H7 (cell line): ENCODE measurements at regions not wholly inside any gene's neighbourhood (a gene's known extent, or its start where the extent isn't known, plus 50 kb on each side); places are given as distances from the start of the nearest gene placed in this dataset.
"Not testable (repeated sequence)": the region's sequence is repeated elsewhere in the genome, so short reads cannot be mapped to it uniquely, and the experiment has no call there.

Source experiments
- DNase-seq: peaks from one replicate; pipeline ENCODE4 v3.0.0; 2012
- H3K27me3 ChIP-seq: 2 replicates; pipeline ENCODE4 v1.6.0; 2011; ENCODE audit warnings: mild to moderate bottlenecking, low read length; ENCODE audit not compliant: control insufficient read depth, insufficient read depth
- H3K36me3 ChIP-seq: replicated peaks from 2 replicates; pipeline ENCODE4 v1.5.1; 2011; ENCODE audit warnings: low read length; ENCODE audit not compliant: control insufficient read depth, insufficient read depth
- H3K4me3 ChIP-seq: 2 replicates; pipeline ENCODE4 v1.5.1; 2011; ENCODE audit warnings: low read depth, mild to moderate bottlenecking, control low read depth, low read length, moderate library complexity; ENCODE audit not compliant: insufficient read depth

DNA sequence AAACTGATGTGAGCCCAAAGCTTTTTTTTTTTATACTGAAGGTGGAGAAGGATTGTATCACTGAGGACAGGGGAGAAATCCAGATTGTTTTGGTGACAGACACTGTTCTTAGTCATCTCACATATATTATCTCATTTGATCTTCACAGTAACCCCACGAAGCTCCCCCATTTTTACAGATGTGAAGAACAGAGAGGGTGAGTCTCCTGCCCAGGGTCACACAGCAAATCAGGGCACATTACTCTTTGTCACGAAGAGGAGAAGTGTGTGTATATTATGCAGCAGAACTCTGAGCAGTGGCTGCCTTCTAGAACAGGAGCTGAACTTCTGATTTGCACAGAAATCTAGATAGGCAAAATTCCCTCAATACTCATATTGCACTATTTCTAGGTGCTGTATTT is 504.3 kb downstream of the XYLT1 start:
- H3K27me3 ChIP-seq: no peaks in the 10 kb centered on the region
- no peak for DNase-seq
- no peak overlapping the region for H3K4me3 ChIP-seq
- no peaks in the 10 kb centered on the region for H3K36me3 ChIP-seq

DNA sequence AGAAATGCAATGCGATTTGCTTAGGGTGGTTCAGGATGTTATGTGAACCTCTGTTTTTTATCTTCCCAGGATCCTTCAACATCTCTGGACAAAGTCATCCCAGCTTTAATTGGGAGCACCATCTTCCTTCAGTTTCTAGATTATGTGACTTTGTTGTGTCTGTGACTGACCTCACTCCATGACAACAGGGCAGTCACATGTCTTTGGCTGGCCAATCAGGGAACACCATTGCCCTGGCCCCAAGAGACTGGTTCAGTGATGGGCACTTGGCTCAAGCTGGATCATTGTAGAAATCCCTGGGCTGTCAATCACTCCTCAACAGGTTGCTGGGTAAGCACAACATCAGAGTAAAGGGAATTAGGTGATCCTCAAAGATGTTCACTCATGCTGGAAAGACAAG is 499.7 kb downstream of the XYLT1 start:
- Histone ChIP-seq H3K4me3 (no peak overlapping the region), H3K36me3 (no peaks in the 10 kb centered on the region), H3K27me3 (no peaks in the 10 kb centered on the region)
- no peak for DNase-seq

DNA sequence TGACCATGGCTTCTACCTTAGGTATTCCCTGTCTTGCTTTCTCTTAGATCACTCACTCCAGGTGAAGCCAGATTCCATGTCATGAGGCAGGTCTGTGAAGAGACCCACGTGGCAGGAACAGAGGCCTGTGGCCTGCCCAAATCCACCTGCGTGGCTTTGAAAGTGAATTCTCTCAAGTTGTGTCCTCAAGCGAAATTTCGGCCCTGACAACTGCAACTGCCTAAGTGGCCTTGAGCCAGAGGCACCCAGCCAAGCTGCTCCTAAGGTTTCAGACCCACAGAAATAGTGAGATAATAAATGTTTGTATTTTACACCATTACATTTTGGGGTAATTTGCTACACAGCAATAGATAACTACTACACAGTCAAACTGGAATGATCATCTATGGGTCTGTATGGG is 497.9 kb downstream of the XYLT1 start:
- Histone ChIP-seq H3K36me3 (no peaks in the 10 kb centered on the region), H3K4me3 (no peak overlapping the region), H3K27me3 (no peaks in the 10 kb centered on the region)
- no peak for DNase-seq

DNA sequence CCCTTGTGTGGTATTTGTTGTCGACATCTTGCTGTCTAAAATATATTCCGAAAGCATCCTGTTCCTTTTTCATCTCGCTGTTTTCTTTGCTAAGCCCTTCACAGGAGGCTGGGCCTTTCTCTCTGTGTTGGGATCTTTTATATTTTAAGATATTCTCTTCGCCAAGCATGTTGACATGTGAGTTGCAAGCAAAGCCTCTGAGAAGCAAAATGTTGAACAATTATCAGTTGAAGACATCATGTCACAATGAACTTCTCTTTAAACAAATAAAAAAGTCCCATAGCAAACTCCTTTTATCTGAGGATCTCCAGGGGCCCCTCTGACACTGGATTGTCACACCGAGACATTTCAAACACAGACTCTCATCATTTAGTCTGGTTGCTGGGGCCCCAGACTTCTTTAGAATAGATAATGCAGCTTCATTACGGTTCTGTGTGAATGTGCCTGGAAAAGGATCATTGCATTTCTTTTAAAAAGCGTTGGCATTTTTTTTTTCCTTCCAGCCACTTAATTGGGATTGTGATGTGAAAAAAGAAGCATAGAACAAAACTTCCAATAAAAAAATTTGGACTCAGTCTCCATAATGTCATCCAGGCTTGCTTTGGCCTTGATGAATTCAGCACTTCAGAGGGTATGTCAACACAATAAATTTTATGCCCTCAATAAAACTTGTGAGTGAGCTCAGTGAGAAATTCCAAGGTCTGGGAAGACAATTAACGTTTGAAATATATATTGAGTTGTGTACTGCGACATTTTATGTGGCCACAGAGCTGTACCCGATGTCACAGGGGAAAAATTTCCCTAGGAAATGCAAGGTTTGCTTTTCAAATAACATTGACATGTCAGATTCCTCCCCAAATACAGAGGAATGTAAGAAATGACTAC is 496.8 kb downstream of the XYLT1 start:
- H3K4me3 ChIP-seq: no peak overlapping the region
- DNase-seq: no peak

DNA sequence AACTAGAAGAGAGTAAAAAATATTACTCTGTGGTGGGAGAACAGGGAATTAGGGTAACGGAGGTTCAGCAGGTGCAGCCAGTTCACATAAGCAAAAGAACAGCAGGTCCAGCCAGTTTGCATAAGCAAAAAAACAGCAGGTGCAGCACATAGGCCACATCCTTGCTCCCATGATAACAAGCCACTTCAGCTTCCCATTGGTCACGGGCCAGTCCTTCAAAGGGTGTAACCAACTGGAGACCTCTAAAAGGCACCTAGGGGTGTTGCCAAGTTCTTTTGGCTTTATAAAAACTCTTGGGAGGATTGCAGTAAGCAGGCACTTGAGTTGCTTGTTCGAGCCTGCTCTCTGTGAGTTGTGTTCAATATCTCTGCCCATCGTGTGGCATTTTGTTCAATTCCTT is 488.1 kb downstream of the XYLT1 start:
- DNase-seq: no peak
- no peaks in the 10 kb centered on the region for H3K27me3 ChIP-seq
- no peak overlapping the region for H3K4me3 ChIP-seq
- no peaks in the 10 kb centered on the region for H3K36me3 ChIP-seq

More for the DNA sequence above, 496.8 kb downstream of the XYLT1 start:
- Histone ChIP-seq H3K27me3 (no peaks in the 10 kb centered on the region), H3K36me3 (no peaks in the 10 kb centered on the region)

DNA sequence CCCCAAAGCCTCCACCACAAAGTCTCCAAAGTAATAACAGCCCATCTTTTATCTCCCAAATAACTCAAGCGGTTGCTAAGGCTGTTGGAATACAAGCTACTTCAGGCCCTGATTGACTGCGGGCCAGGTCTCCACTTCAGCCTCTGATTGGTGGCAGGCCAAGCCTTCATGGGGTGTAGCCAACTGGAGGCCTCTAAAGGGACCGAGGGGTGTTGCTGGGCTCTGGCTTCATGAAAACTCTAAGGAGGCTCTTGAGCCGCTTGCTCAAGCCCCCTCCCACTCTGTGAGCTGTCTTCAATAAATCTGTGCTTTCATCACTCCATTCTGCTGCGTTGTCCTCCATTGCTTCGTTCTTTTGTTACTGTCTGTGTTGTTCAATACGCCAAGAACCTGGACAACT is 487.2 kb downstream of the XYLT1 start:
- H3K27me3 ChIP-seq: no peaks in the 10 kb centered on the region
- no peak overlapping the region for H3K4me3 ChIP-seq
- no peaks in the 10 kb centered on the region for H3K36me3 ChIP-seq
- DNase-seq: no peak

DNA sequence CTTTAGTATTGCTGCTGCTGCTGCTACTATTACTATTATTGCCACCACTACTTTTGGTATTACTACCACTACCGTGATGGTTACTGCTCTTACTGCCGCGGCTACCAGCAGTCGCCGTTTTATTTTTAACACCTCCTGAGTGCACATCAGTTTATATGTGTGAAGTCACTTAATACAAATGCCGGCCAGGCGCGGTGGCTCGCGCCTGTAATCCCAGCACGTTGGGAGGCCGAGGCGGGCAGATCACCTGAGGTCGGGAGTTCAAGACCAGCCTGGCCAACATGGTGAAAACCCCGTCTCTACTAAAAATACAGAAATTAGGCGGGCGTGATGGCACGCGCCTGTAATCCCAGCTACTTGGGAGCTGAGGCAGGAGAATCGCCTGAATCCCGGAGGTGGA is 486.7 kb downstream of the XYLT1 start:
- DNase-seq, H3K36me3 ChIP-seq, H3K27me3 ChIP-seq, H3K4me3 ChIP-seq: not testable (repeated sequence)

DNA sequence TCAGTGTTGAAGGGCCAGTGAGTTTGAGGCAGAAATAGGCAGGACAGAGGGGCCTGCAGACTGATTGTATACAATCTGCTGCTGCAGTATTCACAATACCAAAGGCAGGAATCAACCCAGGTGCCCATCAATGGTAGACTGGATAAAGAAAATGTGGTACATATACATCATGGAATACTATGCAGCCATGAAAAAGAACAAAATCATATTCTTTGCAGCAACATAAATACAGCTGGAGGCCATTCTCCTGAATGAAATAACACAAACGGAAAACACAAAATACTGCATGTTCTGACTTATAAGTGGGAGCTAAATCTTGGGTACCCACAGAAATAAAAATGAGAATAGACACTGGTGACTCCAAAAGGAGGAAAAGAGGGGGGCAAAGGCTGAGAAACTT is 485.1 kb downstream of the XYLT1 start:
- no peaks in the 10 kb centered on the region for H3K27me3 ChIP-seq
- no peak for DNase-seq
- H3K4me3 ChIP-seq: no peak overlapping the region
- H3K36me3 ChIP-seq: no peaks in the 10 kb centered on the region

DNA sequence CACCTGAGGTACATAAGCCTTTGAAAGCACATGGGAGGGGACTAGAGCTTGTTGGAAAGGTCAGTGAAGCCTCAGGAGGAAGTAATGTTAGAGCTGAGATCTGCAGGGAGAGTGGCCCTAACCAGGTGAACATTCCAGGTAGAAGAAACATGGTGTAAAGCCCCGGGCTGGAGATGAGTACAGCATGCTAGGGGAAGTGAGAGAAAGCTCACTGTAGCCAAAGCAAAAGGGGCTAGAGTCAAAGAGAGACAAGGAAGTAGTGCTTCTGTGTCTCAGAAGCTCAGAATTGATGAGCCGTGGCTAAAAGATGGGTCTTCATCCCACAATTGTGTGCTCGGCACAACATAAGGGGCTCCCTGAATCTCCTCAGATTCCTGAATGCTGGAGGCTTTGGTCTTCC is 481.8 kb downstream of the XYLT1 start:
- Histone ChIP-seq H3K36me3 (no peaks in the 10 kb centered on the region), H3K4me3 (no peak overlapping the region), H3K27me3 (no peaks in the 10 kb centered on the region)
- DNase-seq: no peak

DNA sequence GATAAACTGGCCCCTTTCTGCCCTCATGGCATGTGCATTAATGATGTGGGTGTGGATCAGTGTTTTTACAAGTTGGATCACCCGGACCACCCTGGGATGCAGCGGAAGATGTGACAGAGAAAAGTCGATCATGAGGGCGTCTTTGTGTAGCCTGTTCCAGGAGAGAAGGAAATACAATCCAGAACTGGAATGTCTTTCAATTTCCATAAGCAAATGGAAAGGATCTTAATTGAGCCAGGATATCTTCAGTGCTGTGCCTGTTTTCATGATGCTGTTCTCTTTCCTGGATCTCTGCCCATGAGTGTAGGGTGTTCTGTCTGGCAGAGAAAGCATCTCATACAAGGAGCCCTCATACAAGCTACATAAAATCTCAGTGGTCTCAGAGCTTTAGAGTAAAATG is 481.4 kb downstream of the XYLT1 start:
- no peak for DNase-seq

DNA sequence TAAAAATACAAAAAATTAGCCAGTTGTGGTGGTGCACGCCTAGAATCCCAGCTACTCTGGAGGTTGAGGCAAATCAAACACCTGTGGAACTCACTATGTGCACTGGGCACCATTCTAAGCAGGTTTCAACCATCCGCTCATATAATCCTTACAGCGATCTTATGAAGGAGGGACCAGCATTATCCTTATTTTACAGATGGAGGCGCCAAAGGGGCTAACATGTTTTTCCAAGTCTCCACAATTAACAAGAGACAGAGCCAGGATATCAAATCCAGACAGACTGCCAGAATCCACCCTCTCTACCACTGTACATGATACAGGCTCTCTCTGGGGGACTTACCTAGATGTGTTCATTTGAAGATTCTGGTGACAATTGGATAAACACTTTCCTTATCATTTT is 479.0 kb downstream of the XYLT1 start:
- DNase-seq: no peak
- Histone ChIP-seq H3K36me3 (no peaks in the 10 kb centered on the region), H3K27me3 (no peaks in the 10 kb centered on the region), H3K4me3 (no peak overlapping the region)

More for the DNA sequence above, 481.4 kb downstream of the XYLT1 start:
- no peaks in the 10 kb centered on the region for H3K27me3 ChIP-seq
- no peaks in the 10 kb centered on the region for H3K36me3 ChIP-seq
- H3K4me3 ChIP-seq: no peak overlapping the region

DNA sequence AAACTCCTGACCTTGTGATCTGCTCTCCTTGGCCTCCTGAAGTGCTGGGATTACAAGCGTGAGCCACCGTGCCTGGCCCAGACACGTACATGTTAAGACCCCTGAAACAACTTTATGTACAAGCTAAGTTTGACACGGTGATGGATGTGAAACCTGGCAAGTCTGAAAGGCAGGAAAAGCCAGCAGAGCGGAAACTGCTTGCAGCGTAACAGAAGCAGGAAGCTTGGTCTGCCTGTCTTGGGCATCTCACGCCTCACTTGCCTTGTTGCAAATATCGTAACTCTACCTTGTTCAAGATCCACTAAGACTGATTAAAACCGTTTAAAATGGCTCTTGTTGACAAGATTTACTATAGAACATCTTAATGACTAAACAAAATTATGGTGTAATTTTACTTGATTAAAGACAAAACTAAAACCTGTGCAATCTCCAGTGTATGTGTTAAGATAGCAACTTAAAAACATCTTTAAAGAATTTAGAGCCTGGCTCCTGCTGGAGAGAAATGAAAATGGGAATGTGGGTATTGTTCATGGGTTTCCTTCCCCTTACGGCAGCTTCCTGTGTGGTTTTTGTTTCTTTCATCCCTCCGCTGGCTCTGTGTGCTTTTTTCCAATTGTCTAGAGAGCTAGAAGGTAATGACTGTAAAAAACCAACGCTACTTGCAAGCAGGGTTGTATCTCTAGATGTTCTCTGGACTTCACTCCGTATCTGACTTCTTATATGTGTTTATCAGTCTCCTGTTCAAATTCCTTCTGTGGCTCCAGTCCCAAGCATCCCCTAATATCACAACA is 477.6 kb downstream of the XYLT1 start:
- Histone ChIP-seq H3K36me3 (no peaks in the 10 kb centered on the region), H3K27me3 (no peaks in the 10 kb centered on the region), H3K4me3 (no peak overlapping the region)
- DNase-seq: no peak

DNA sequence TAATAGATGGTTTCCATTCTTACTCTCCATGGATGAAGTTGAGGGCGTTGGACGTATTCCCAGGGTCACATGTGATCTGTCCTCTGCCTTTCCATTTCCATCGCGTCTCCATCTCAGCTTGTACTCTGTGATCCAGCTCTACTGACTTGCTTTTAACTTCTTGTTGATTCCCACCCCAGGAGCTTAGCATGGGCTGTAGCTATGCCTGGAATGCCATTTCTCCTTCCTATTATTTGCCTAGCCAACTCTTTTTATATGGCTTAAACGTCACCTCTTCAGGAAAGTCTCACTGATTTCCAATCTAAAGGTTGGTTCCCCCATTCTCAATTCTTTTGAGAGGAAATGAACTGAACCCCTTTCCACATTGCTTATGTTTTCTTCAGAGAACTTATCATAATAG is 475.9 kb downstream of the XYLT1 start:
- Histone ChIP-seq H3K27me3 (no peaks in the 10 kb centered on the region), H3K36me3 (no peaks in the 10 kb centered on the region), H3K4me3 (no peak overlapping the region)
- DNase-seq: no peak

DNA sequence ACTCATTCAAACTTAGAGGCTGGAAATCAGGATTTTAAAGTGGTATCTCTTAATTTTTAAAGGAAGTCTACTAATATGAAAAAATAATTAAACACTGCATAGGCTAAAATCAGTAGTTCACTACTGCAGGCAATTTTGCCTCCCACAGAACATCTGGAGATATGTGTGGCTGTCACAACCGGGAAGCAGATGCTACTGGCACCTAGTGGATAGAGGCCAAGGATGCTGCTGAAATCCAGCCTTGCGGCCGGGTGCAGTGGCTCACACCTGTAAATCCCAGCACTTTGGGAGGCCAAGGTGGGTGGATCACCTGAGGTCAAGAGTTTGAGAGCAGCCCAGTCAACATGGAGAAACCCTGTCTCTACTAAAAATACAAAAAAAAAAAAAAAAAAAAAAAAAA is 473.9 kb downstream of the XYLT1 start:
- peak; percentile 36 for DNase-seq
- no peak overlapping the region for H3K4me3 ChIP-seq
- no peaks in the 10 kb centered on the region for H3K36me3 ChIP-seq
- H3K27me3 ChIP-seq: no peaks in the 10 kb centered on the region

DNA sequence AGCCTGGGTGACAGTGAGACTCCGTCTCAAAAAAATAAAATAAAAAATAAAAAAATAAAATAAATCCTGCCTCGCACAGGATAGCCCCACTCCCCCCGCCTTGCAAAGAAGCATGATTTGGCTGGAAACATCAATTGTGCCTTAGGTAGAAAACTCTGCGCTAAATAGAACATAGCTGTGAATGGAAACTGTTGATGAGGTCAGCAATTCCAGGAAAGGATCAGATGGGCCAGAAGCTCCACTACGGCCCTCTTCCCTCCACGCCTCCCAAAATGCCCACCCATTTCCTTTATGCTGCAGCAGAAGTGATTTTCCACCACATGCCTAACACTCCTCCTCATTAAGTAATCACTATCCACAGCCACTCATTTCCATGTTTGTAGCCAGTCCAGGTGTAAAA is 473.4 kb downstream of the XYLT1 start:
- H3K27me3 ChIP-seq: no peaks in the 10 kb centered on the region
- no peak for DNase-seq
- H3K4me3 ChIP-seq: no peak overlapping the region
- no peaks in the 10 kb centered on the region for H3K36me3 ChIP-seq
